ENCODE measurements at regions not wholly inside any gene's neighbourhood (a gene's known extent, or its start where the extent isn't known, plus 50 kb on each side); places are given as distances from the start of the nearest gene placed in this dataset.
"Not testable (repeated sequence)": the region's sequence is repeated elsewhere in the genome, so short reads cannot be mapped to it uniquely, and the experiment has no call there.

DNA sequence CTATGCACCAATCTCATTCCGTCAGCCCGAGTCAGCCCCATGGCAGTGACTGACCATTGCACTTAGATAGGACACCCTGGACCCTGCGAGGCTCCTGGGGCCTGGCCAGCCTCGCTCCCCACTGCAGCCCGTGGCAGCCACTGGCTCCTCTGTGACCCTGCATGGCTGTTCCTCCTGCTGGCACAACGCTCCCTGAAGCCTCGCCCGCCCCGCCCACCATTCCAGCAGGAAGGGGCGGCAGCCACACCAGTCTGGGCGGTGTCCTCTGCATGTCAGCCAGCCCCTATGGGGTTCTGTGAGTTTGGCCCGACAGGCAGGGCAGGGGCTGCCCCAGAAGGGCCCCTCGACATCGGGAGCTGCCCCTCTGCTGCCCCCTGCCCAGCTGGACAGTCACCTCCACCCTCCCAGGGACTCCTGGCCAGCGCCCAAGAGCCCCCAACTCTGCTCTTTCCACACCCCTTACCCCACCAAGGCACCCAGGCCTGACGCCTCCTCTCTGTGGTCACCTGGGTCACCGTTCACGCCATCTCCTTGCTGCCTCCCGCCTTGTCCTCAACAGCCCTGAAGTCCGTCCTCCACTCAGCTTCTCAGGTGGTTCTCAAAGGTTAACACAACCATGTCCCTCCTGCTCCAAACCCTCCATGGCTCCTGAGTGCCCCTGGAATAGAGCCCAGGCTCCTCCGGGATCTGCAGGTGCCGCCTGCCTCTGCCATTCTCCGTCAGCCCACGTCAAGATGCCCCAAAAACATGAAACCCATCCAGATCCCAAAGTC, 103.5 kb downstream of the MICALL2 start:
- intact Hi-C loops (cut with DNase I) = no loop called here
- Histone ChIP-seq H3K4me1 (no peaks in the 10 kb centered on the region), H3K27ac (no peak overlapping the region), H3K9me3 (no peaks in the 10 kb centered on the region), H3K4me3 (no peak overlapping the region), H3K27me3 (no peaks in the 10 kb centered on the region), H3K36me3 (no peaks in the 10 kb centered on the region)
- DNase-seq (ENCODE audit: low spot score in 2 of 2) = no peak
- TF ChIP-seq, protein P1, sequence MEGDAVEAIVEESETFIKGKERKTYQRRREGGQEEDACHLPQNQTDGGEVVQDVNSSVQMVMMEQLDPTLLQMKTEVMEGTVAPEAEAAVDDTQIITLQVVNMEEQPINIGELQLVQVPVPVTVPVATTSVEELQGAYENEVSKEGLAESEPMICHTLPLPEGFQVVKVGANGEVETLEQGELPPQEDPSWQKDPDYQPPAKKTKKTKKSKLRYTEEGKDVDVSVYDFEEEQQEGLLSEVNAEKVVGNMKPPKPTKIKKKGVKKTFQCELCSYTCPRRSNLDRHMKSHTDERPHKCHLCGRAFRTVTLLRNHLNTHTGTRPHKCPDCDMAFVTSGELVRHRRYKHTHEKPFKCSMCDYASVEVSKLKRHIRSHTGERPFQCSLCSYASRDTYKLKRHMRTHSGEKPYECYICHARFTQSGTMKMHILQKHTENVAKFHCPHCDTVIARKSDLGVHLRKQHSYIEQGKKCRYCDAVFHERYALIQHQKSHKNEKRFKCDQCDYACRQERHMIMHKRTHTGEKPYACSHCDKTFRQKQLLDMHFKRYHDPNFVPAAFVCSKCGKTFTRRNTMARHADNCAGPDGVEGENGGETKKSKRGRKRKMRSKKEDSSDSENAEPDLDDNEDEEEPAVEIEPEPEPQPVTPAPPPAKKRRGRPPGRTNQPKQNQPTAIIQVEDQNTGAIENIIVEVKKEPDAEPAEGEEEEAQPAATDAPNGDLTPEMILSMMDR (IDR thresholded peaks at IDR 0.05) = no peak

DNA sequence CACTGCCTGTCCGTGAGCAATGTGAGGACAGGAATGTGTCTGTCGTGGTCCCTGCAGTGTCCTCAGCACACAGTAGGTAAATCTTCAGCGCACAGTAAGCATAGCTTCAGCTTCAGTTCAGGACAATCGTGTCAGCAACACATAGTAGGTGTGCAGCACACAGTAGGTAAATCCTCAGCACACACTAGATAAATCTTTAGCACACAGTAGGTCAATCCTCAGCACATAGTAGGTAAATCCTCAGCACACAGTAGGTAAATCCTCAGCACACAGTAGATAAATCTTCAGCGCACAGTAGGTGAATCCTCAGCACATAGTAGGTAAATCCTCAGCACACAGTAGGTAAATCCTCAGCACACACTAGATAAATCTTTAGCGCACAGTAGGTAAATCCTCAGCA, 102.4 kb downstream of the MICALL2 start:
- H3K27me3 ChIP-seq; H3K27ac ChIP-seq; intact Hi-C loops (cut with DNase I): not testable (repeated sequence)

DNA sequence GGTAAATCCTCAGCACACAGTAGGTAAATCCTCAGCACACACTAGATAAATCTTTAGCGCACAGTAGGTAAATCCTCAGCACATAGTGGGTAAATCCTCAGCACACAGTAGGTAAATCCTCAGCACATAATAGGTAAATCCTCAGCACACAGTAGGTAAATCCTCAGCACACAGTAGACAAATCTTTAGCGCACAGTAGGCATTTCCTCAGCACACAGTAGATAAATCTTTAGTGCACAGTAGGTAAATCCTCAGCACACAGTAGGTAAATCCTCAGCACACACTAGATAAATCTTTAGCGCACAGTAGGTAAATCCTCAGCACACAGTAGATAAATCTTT, 102.0 kb downstream of the MICALL2 start:
- H3K9me3 ChIP-seq; H3K4me3 ChIP-seq; intact Hi-C loops (cut with DNase I); H3K27me3 ChIP-seq; H3K4me1 ChIP-seq; DNase-seq (ENCODE audit: low spot score in 2 of 2); H3K27ac ChIP-seq; H3K36me3 ChIP-seq: not testable (repeated sequence)

More for the DNA sequence above, 102.4 kb downstream of the MICALL2 start:
- not testable (repeated sequence) for H3K4me3 ChIP-seq; DNase-seq (ENCODE audit: low spot score in 2 of 2); H3K4me1 ChIP-seq; H3K9me3 ChIP-seq; H3K36me3 ChIP-seq

DNA sequence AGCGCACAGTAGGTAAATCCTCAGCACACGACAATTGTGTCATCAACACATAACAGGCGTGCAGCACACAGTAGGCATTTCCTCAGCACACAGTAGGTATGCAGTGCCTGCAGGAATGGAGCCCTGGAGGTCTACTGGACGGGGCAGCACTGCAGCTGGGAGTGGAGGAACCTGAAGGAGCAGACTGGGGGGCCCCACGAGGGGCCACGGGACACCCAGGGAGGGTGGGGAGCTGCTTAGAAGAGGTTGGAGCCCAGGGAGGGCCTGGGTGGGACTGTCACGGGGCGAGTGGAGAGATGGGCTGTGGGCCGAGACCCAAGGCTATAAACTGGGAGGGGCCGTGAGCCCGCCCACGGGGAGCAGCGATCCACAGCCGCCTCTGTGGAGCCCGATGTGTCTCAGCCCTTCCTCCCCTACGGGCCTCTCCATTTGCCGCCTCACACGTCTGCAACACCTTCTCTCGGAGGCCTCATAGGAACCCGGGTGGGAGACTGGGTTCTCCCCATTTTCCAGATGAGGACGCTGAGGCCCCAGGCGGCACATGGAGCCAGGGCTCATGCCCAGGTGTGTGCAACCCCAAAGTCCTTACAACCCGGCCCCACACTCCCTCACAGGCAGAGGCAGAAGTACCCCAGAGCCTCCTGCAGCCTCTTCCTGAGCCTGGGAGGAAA, 101.5 kb downstream of the MICALL2 start:
- DNase-seq (ENCODE audit: low spot score in 2 of 2) = no peak
- TF ChIP-seq, protein P1 (IDR thresholded peaks at IDR 0.05) = no peak
- H3K27me3 ChIP-seq = no peaks in the 10 kb centered on the region
- H3K27ac ChIP-seq = no peak overlapping the region
- H3K4me1 ChIP-seq = no peaks in the 10 kb centered on the region
- no peaks in the 10 kb centered on the region for H3K36me3 ChIP-seq
- intact Hi-C loops (cut with DNase I) = no loop called here
- H3K4me3 ChIP-seq = no peak overlapping the region
- H3K9me3 ChIP-seq = no peaks in the 10 kb centered on the region

DNA sequence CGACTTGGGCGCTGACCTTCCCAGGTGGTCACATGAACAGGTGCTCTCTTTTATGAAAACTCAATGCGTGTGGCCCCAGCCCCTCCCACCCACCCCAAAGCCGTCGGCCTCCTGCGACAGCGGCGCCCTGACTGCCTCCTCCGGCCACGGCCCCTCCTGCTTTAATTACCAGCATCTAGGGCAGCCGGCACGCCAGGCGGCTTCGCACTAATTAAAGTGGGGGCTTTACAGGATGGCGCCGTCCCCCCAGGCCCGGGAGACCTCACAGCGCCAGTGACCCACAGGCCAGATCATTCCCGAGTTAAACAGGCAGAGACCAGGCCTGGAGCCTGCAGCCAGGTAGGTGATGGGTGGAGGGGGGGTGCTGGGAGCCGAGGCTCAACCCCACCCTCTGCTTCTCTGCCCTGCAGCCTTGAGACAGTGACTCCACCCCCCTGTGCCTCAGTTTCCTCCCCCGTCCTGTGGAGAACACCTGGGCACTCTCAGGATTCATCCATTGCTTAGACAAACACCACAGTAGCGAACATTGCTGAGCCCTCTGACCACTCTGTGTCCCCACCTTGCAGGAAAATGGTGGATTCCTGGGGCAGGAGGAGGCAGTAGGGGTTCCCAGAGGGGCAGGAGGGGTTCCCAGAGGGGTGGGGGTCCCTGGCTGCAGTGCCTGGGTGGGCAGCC, 100.8 kb downstream of the MICALL2 start:
- intact Hi-C loops (cut with DNase I) = no loop called here
- TF ChIP-seq, protein P1 (IDR thresholded peaks at IDR 0.05) = no peak
- H3K27ac ChIP-seq = no peak overlapping the region
- no peak overlapping the region for H3K4me3 ChIP-seq
- no peaks in the 10 kb centered on the region for H3K36me3 ChIP-seq
- no peaks in the 10 kb centered on the region for H3K9me3 ChIP-seq
- DNase-seq (ENCODE audit: low spot score in 2 of 2) = no peak
- H3K4me1 ChIP-seq = no peaks in the 10 kb centered on the region
- no peaks in the 10 kb centered on the region for H3K27me3 ChIP-seq

DNA sequence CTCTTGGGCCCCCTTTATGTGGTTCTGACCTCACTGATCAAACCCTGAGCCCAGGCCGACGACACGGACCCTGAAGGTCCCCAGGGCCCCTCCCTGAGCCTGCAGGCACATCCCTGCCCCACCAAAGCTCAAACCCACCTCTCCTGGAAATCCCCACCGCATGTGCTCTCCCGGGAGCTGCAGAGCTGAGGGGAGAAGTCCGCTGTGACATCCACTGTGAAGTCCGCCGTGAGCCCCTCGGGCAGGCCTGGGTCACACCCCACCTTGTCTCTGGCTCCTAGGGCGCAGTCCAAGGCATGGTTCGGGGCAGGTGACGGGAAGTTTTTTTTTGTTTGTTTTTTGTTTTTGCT, 100.2 kb downstream of the MICALL2 start:
- intact Hi-C loops (cut with DNase I) = no loop called here
- no peaks in the 10 kb centered on the region for H3K36me3 ChIP-seq
- H3K27ac ChIP-seq = no peak overlapping the region
- H3K27me3 ChIP-seq = no peaks in the 10 kb centered on the region
- TF ChIP-seq, protein P1 (IDR thresholded peaks at IDR 0.05) = no peak
- H3K4me1 ChIP-seq = no peaks in the 10 kb centered on the region
- no peak for DNase-seq (ENCODE audit: low spot score in 2 of 2)
- no peak overlapping the region for H3K4me3 ChIP-seq
- H3K9me3 ChIP-seq = no peaks in the 10 kb centered on the region

Data from ascending aorta (tissue), 2 donors.